HG03378 (cell line): ENCODE measurements at regions not wholly inside any gene's neighbourhood (a gene's known extent, or its start where the extent isn't known, plus 50 kb on each side); places are given as distances from the start of the nearest gene placed in this dataset.
"Not testable (repeated sequence)": the region's sequence is repeated elsewhere in the genome, so short reads cannot be mapped to it uniquely, and the experiment has no call there.

Source experiments
- ATAC-seq: cut with Tn5 transposase; IDR thresholded peaks from one replicate; pipeline ENCODE4 v1.9.1; 2021; ENCODE audit warnings: mild to moderate bottlenecking, moderate library complexity; ENCODE audit not compliant: unreplicated experiment

- no peak for ATAC-seq
Observed at GRCh38 chr10:123309731-123310130, 155.5 kb downstream of the BUB3 start.

DNA sequence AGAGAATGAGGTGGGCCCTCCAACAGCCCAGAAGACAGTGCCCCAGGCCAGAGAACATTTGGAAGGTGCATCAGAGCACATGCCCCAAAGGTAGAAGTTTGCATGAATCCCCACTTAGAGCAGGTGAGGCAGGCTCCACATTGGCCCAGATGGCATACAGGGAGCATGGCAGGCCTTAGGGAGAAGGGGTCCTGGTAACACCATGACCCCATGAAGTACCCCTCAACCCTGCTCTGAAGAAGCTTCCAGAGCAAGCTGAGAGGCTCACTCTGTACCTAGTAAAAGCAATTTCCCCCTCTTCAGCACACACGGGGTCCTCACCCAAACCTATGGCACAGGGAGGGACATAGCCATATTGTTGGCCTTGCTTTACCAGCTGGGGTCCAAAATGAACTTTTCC is 162.6 kb downstream of the BUB3 start:
- no peak for ATAC-seq

DNA sequence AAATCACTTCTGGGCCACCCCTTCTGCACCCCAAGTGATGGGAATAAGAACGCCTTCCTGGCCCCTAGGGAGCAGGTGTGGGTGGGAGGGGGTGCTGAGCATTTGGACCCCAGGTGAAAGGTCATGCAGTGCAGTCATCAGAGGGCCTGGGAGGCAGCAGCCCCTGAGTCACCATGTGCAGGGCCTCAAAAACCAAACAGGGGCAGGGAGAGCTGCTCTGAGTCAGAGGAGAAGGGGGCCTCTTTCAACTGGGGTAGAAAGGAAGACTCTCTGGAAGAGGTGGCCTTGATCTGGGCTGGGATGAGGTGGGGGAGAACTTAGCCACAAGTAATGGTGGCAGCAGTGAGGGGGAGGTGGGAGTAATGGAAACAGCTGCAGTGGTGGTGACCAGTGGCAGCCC is 164.3 kb downstream of the BUB3 start:
- ATAC-seq = no peak

- ATAC-seq = no peak
Observed at GRCh38 chr10:123320091-123320490, 165.9 kb downstream of the BUB3 start.

- no peak for ATAC-seq
Observed at GRCh38 chr10:123323884-123324283, 169.7 kb downstream of the BUB3 start.

DNA sequence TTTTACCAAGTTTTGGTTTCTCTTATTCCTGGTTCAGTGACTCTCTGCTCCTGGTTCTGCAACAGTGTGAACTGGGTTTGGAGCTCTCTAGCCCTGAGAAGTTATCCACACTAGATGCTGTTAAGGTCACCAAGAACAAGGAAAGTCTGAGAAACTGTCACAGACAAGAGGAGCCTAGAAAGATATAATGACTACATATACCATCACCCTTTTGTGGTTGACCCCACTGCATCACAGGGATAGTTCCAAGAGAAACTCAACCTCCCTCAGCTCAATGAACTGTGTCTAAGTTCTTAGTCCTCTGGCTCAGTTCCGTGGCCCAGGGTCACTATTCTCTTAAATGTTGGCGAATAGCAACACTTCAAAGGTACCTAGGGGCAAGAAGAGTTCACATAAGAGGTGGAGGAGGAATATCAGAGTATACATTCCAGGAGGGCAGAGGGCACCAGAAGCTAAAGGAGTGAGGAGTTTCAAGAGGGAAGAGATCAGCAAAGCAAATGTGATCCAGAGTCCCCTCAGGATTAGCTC is 171.5 kb downstream of the BUB3 start:
- no peak for ATAC-seq

- ATAC-seq = no peak
Observed at GRCh38 chr10:123326674-123327073, 172.5 kb downstream of the BUB3 start.

GRCh38 chr10:123327450-123327849 is 173.2 kb downstream of the BUB3 start:
- ATAC-seq = peak; percentile 86

DNA sequence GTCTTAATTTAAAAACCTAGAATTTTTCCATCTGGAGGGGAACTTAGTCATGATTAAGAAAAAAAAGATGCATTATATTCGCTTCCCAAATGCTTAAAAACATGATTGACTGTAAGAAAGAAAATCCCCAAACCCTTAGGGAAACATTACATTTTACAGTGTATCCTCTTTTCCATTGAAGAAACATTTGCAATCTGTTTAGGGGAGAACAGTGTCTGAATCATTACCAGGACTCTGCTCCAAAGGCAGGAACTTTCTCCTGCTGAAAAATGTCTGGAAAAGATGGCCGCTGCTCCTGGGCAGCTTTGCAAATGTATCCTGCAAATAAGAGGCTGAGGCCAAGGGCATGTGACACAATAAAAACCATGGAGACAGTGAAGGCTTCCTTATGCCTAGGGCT is 173.7 kb downstream of the BUB3 start:
- ATAC-seq = no peak

GRCh38 chr10:123331438-123331837 is 177.2 kb downstream of the BUB3 start:
- no peak for ATAC-seq

- ATAC-seq = no peak
Observed at GRCh38 chr10:123346581-123346980, 192.4 kb downstream of the BUB3 start.

DNA sequence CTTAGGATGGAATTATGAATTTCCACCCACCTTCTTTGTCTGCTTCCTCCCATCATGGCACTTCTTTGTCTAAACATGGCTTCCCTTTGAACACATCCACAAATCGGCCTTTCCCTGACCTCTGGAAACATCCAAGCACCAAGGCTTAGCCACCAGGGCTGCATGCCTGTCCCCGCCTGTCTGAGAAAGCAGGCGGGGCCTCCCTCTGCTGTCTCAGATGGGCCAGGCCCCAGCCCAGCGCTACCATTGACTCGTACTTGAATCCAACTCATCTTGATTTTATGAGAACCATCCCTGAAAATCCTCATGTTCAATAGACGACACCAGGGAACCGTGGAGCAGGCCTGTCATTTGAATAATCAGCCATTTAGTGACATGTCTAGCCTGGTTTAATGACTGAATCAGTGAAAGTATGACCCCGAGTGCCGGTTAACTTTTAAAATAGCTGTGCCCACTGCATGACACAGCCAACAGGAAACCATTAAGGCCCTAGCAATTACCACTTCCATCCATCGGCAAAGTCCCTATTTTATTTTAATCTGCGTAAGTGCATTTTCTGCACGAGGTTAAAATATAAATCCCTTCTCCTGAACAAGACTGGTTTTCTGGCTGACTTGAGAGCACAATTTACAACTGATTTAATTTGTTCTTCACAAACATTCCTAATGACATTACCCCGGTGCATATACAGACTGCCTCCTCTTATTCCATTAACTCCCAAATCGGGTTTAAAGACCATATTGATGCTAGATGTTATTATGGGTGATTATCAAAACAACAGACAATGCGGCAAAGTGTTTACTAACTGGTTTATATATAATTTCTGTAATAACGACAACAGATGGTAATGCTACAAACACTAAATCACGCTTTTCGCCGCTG is 194.7 kb downstream of the BUB3 start:
- ATAC-seq = no peak

GRCh38 chr10:123351715-123352114 is 197.5 kb downstream of the BUB3 start:
- ATAC-seq = no peak

- no peak for ATAC-seq
Observed at GRCh38 chr10:123354521-123354920, 200.3 kb downstream of the BUB3 start.

DNA sequence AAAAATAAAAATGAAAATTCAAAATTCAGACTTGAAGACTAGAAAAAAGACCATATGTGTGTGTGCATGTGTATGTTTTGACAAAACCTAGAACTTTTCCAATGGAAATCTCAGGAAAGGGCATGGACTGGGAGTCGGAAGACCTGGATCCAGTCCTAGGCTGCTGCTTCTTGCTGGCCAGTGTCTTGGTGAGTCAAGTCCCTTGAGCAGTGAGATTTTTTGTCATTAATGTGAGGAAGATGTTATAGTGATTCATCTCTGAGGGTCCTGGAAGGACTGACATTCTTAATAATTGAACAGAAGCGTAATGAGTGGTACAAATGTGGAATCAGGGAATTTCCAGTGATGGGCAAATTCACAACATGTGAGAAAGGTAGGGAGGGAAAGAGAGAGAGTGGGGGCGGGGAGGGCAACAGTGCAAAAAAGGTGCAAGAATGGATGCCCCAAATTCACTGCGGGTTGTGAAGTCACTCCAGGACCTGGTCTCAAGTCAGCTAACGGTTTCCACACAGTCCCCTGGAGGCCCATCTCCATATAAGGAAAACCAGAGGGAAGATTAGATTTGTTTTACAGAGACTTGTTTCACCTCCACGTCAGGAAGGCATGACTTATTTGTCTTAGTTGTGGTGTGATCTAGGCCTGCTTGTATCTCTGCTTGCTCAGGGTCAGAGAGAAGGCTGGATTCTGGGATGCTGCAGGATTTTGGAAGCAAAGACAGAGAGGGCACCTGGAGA is 201.7 kb downstream of the BUB3 start:
- ATAC-seq = no peak

- ATAC-seq = no peak
Observed at GRCh38 chr10:123356799-123357198, 202.6 kb downstream of the BUB3 start.

GRCh38 chr10:123357421-123357930 is 203.3 kb downstream of the BUB3 start:
- ATAC-seq = no peak

DNA sequence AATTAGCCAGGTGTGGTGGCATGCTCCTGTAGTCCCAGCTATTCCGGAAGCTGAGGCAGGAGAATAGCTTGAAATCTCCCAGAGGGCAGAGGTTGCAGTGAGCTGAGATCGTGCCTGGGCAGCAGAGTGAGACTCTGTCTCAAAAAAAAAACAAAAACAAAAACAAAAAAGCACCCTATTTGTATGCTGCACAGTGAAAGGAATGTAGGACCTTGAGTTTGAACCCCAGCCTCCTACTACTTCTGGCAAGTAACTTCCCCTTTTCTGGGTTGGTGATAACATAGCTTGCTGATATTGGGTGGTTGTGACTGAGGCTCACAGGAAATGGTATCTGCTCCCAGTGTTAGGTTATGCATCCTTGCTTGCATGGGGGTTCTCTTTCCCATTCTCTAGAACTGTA is 205.3 kb downstream of the BUB3 start:
- no peak for ATAC-seq

- ATAC-seq = no peak
Observed at GRCh38 chr10:123361832-123362231, 207.6 kb downstream of the BUB3 start.

DNA sequence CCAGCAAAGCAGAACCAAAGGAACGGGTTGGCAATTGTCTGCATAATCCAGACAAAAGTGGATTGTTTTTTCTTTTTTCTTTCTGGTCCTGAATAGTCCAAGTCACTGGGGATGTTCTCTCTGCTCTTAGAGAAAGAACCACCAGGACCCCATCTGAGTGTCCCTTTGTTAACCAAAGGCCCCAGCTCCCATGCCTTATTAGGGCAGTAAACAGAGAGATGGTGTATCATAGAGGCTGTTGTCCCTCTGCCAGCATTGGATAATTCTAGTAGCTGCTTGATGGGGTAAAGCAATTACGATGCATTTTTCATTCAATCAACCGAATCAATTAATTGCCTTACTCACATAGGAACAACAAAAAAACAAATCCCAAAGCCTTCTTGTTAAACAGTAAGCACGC is 213.0 kb downstream of the BUB3 start:
- no peak for ATAC-seq

GRCh38 chr10:123371626-123372025 is 217.4 kb downstream of the BUB3 start:
- not testable (repeated sequence) for ATAC-seq

DNA sequence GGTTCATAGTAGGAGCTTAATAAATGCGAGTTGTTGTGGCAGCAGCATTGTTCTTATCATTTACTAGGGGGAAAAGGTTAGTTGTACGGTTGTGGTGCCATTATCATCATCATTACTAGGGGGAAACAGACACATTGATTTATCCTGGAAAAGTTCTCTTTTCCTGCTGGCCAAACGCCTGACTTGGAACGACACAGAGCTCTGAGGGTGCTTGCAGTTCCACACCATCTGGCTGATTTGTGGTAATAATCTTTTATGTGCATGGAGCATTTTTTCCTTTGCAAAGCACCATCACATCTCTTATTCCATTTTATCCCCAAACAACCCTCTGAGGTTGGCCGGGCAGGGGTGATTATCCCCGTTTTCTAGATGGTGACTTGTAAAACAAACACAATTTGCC is 219.4 kb downstream of the BUB3 start:
- no peak for ATAC-seq
